ENCODE measurements at regions not wholly inside any gene's neighbourhood (a gene's known extent, or its start where the extent isn't known, plus 50 kb on each side); places are given as distances from the start of the nearest gene placed in this dataset.
"Not testable (repeated sequence)": the region's sequence is repeated elsewhere in the genome, so short reads cannot be mapped to it uniquely, and the experiment has no call there.

DNA sequence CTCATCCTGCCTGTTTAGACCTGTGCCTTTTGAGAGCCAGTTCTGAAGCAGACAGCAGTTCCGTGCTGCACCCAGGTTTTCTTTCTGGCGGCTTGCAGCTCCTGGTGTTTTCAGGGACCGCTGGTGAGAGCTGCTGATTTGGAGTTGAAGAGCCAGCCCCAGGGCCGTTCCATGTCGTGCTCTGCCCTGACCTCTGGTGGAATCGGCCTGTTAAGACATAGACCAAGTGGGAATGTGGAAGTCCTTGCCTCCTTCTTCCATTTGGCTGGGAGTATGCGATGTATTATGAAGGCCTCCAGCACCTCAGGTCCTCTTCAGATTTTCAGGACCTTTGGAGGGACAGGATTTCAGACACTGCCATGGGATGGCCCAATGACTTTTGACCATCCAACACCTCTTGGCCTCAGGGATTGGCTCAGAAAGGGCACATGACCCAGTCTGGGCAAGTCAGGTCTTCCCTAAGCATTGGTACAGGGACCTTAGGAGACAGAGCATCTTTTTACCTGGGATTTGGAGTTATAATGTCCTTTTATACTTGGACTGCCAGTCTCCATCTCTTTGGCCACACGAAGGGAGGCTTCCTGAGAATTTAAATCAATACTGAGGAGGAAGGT is 136.1 kb upstream of the CLINT1 start:
- DNase-seq = no peak

DNA sequence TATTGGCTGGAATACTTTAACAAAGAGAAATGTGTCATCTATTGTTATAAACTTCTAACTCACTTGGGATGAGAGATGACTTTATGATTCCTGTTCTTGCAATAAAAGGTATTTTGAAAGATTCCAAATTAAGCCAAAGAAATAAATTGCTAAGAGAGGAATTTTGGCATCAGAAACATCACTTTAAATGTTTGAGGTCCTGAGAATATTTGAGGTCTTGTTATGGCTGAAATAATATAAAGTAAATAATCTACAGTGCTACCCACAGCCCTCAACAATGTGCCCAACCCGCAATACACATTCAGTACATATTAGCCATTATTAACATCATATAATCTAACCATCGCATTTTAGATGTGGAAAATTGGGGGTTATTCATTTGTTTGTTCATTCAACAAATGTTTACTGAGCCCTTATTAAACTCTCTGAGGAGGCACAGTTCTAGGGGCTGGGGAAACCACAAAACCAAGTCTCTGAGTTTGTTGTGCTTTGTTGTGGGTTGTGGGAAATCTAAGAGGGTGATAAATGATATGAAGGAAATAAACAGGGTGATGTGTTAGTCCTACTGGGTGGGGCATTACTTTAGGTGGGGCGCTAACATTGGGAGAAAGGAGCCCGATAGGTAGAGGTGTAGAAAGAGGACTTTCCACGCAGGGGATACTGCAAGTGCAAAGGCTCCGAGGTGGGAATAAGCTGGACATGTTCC is 135.2 kb upstream of the CLINT1 start:
- no peak for DNase-seq

DNA sequence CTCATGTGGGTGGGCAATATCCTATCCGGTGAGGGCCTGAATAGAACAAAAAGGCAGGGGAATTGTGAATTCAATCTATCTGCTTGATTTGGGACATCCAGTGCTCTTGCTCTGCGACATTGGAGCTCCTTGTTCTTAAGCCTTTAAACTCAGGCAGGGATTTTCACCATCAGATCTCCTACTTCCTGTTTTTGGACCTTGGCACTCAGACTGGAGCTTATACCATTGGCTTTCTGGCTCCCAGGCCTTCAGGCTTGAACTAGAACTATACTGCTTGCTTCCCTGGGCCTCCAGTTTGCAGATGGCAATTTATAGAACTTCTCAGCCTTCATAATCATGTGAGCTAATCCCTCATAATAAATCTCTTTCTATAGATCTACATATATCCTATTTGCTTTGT is 134.3 kb upstream of the CLINT1 start:
- DNase-seq = no peak

DNA sequence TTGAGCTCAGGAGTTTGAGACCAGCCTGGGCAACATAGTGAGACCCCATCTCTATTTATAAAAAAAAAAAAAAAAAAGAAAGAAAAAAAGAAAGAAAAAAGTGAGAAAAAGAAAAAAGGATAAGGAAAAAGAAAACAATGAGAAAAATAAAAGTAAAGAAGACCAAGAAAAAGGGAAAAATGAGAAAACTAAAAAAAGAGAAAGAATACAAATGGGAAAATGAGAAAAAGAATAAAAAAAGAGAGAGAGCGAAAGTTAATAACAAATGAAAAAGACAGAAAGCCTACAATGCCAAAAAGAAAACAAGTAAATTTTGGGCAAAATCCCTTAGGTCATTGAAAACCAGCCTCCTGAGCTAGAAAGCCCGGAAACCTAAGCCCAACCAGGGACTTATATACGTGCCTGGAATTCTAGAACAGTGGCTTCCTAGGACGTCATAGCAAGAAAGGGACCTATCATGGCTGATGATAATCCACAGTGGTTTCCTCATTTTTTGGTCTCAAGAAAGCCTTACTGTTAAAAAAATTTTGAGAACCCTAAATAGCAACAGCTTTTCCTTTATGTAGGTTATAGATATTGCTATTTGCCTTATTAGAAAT is 131.7 kb upstream of the CLINT1 start:
- no peak for DNase-seq

DNA sequence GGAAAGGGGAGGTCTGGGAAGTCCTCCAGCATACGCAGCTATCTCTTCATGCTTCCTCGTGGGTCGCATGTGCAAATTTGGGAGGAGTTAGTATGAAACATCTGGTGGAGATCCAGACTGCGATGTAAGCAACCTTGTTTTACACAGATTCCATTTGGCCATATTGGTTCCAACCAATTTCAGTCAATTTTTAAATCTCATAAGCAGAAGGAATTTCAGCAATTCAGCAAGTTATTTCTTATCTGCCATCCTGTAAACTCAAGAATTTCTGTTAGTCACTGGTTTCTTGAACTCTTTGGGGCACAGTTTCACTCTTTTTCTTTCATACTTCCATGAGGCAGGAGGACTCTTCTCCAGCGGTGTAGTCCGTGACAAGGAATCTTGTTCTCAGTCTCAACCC is 130.4 kb upstream of the CLINT1 start:
- no peak for DNase-seq

DNA sequence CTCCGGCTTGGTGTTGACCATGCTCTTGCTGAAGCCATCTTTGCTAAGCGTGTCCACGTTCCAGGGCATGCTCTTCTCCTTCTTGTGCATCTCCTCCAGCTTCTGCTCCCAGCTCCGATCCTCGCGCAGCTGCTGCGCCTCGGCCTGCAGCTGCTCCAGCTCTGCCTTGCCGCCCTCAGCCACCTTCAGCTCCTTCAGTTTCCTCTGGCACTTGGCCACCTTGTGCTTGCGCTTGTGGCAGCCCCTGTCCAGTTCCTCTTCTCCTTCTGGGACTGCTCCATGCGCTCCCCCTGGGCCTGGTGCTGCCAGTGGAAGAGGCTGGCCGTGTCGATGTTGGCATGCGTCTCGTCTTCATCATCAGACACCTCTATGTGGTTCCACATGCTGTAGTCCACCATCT is 128.3 kb upstream of the CLINT1 start:
- DNase-seq = no peak

DNA sequence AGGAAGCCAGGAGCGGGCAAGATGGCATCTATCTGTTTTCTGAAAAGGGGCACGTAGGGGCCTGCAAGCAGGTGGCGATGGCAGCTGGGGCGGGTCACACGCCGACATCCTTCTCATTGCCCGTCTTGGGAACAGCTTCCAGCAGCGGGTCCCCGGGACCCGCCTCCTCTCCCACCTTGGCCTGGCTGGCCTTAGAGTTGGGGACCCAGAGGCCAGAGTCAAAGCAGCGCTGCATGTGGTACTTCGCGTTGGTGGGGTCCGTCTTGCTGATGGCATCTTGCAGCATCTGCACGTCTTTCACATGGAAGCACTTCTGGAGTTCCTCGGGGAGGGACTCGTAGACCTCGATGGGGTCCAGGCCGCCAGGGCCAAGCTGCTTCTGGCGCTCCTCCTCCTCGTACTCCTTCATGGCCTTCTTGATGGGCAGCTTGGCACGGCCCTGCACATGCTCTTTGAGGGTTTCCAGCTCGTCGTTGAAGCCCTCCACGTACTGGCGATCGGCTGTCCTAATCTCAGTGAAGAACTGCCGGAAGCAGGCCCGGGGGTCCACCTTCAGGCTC is 127.6 kb upstream of the CLINT1 start:
- no peak for DNase-seq

DNA sequence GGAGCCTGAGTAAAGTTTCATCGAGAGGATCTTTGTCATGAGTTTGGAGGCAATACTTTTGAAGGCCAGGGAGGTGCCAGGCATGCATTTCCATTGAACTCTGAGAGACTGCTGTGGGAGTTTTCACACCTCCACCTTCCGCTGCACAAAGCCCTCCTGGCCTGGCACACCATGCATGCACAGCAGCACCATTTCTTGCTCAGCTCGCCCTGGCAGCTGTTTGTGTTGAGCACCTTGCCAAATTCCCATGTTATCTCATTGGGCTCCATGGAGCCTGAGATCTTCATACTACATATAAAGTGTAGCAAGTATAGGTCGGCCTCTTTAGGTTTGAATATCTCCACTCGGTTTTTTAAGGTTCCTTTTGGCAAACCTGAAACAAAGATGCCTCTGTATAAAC is 125.7 kb upstream of the CLINT1 start:
- DNase-seq = no peak

DNA sequence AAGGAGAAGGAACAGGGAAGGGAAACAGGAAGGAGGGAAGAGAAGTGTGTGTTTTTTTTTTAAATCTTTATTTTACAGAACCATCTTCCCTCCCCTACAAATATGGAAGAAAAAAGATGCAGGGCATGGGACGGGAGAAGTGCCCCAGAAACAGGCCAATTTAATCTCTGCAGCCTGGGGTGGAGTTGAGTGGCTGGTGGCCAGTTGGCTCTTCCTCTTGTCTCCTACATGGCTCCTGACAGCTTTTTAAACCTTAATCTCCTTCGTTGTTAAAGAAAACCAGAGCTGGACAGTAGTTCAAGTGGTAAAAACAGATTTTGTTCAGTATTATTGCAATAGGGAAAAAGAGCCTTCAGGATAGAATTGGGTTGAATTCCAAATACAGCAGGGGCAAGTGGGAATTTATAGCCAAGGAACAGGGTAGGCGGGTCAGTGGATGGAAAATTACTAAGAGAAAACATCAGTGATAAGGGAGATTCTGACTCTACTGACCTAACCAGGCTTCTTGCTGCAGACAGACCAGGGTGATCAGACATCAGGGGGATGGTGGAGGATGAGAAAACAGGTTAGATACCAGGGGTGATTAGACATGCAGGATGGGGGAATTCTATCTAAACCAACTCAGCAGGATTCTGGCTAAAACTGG is 125.1 kb upstream of the CLINT1 start:
- DNase-seq = no peak

DNA sequence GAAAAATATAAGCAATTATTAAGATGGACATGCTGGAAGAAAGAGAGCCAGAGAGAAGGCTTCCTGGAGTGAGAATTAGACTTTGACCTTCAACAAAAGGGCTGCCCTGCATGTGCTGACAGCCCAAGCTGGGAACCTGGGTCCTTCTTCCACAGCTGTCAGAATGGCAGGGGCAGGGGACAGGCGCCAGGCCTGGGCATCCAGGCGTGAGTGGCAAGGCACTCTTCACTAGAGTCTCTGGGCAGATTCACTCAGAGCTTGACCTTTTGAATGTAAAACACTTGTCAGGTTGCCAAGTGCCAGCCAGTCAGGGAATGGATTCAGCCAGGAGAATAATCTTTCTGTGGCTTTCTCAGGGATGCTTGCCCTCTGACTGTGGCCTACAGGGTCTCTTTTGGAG is 119.1 kb upstream of the CLINT1 start:
- no peak for DNase-seq

DNA sequence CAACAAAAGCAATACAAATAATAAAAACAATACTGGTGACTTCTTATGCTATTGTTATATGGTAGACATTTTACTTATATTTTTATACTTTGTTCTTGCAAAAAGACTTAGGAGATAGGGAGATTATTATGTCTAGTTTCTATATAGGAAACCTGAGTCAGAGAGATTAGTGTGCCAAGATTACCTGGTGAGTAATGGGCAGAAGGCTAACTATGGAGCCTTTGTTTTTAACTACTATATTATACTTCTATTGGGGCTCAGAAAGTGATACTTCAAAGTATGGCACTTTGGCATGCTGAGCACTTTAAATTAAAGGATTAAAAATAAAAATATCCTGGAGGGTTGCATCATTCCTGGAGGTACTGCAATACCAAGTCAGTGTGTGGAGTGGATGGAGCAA is 117.5 kb upstream of the CLINT1 start:
- no peak for DNase-seq

DNA sequence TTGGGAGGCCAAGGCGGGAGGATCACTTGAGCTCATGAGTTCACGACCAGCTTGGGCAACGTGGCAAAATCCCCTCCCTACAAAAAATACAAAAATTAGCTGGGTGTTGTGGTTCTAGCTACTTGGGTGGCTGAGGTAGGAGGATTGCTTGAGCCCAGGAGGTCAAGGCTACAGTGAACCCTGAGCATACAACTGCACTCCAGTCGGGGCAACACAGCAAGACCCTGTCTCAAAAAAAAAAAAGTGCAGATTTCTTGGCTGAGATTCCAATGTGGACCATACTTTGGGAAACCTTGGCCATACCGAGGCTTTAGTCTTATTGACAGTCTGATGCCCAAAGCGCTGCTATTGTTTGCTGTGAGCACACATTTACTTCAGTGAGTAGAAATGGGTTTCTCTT is 113.6 kb upstream of the CLINT1 start:
- no peak for DNase-seq

DNA sequence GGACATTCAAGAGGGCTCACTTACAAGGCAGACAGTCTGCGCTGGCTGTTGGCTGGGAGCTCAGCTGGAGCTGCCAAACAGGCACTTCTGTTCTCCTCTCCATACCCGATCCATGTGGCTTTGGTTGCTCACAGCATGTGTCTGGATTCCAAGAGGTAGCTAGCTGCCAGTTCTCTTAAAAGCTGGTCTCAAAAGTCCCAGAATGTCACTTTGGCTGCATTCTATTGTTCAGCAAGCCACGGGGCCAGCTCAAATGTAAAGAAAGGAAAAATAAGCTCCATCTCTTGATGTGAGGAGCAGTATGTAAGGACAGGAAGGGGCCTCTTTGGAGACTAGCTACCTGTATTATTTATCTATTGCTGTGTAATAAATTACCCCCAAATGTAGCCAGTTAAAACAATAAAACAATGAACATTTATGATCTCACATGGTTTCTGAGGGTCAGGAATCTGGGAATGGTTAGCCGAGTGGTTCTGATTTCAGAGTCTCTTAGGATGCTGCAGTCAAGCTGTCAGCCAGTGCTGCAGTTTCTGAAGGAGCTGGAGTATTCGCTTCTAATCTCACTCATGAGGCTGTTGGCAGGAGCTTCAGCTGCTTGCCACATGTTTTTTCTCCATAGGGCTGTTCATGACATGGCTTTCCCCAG is 112.7 kb upstream of the CLINT1 start:
- DNase-seq = peak; percentile 48

DNA sequence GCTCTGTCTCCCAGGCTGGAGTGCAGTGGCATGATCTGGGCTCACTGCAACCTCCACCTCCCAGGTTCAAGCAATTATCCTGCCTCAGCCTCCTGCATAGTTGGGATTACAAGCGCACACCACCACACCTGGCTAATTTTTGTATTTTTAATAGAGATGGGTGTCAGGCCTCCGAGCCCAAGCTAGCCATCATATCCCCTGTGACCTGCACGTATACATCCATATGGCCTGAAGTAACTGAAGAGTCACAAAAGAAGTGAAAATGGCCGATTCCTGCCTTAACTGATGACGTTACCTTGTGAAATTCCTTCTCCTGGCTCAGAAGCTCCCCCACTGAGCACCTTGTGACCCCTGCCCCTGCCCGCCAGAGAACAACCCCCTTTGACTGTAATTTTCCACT is 109.6 kb upstream of the CLINT1 start:
- DNase-seq = not testable (repeated sequence)

DNA sequence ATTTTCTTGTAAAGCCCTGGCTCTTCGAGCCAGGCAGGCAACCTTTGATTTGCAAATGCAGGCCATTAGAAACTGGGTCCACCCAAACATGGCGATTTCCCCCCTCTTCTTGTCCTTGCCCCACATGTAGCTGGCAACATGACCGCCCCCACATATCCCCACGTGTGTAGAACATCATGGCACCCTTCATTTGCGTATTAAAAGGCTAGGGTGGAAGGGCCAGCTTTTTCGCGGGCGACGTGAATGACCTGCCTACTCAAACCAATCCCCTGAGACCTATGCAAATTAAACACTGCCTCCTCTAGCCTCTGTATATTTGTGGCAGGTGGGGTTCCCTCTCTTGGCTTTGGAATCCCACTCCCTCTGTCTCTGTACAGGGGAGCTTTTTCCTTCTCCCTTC is 107.0 kb upstream of the CLINT1 start:
- DNase-seq = no peak

DNA sequence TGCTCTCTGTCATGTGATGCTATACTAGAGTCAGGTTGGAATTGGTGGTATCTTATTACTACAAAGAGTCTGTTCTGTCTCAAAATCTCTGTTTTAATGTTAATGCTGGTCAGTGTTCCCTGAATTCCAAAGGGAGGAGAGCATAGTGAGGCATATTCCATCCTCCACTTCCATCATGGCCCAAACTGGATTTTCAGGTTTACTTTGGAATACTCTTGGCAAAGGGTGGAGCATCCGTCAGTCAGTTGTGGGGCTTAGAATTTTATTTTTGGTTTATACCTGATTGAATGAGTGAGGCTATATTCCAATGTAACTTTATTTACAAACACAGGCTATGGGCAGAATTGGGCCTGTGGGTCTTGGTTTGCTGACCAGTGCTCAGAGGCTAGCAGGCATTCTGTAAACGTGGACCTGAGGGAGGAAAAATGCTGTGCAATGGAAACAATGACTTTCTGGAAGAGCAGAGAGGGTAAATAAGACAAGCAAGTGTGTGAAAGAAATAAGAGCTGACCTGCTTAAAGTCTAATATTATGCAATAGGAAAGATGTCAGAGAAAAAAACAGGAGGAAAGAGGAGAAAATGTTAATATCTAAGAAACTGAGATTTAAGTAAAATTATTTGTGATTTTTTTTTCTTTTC is 106.2 kb upstream of the CLINT1 start:
- DNase-seq = no peak

DNA sequence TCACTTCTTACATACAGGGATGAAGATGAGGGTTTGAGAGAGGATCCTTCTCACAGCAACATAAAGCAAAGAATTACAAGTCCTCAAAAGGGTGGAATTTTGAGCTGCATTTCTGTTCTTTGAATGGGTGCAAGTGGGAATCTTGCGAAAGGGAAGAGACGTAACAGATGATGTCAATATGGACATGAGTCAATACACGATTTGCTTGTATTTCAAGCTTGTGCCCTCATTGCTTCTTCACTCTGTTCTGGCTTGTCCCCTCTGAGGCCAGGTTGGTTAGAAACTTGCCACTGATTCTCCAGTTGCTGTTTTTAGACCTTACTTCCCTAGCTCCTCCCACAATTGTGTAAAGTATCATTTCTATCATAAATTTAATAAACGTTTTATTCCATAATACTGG is 104.8 kb upstream of the CLINT1 start:
- DNase-seq = no peak

DNA sequence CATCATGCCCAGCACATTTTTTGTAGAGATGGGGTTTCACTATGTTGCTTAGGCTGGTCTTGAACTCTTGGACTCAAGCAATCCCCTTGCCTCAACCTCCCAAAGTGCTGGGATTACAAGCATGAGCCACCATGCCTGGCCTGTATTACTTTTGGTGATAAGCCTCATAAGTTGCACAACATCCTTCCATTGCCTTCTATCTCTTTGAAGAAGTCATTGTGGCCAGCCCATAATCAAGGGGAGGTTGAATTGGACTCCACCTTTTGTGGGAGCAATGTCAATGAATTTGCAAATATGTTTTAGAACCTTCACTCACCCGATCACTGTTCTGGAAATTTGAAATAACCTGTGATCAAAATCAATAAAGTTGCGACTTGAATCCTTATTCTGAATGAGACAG is 104.3 kb upstream of the CLINT1 start:
- no peak for DNase-seq

DNA sequence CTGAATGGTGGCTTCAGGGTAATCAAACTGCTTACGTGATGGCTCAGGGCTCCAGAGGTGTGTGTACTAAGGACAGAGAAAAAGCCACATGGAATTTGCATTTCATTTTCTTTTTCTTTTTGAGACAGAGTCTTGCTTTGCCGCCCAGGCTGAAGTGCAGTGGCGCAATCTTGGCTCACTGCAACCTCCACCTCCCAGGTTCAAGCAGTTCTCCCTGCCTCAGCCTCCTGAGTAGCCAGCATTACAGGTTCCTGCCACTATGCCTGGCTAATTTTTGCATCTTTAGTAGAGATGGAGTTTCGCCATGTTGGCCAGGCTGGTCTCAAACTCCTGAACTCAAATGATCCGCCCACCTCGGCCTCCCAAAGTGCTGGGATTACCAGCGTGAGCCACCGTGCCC is 103.7 kb upstream of the CLINT1 start:
- DNase-seq = not testable (repeated sequence)

DNA sequence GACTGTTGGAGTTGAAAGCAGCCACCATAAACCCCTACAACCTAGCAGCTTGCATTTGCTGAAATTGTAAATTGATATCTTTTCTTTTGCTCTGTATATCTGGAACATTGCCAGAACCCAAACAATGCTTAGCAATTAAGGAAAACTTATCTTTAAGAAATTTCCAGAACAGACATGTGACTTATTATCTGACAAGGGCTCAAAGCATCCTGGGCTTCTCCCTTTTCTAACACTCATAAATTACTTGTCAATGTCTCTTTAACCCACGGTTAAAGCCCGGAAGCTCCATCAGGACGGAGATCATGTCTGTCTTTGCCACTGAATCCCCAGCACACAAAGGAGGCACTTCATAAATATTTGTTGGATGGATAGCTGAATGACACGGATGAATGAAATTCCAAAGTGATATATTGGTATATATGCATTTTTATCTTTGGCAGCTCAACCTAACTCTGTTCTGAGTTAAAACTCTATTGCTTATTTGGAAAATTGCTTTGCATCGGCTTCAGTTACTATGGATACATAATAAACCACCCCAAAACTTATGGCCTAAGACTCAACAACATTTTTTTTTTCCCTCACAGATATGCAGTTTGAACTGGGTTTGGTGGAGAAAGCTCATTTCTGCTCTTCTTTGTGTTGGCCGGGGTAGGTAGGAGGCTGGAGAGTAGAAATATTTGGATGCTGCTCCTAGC is 103.1 kb upstream of the CLINT1 start:
- no peak for DNase-seq

DNA sequence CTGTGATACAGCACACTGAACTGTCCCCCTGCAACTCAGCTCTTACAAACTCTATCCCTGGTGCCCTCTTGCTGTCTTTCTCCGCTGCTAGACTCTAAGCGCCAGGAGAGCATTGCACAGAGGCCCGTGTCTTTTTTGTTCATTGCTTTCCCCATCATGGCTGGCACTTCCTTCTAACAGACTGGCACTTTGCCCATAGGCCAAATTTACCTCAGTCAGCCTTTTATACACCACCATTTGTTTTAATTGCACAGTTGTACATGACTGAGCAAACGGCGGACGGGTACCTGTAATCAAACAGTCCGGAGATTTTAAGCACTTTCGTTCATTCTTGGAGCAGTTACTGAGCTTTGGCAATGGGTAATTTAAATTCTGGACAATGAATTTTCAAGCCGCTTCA is 102.2 kb upstream of the CLINT1 start:
- DNase-seq = no peak

DNA sequence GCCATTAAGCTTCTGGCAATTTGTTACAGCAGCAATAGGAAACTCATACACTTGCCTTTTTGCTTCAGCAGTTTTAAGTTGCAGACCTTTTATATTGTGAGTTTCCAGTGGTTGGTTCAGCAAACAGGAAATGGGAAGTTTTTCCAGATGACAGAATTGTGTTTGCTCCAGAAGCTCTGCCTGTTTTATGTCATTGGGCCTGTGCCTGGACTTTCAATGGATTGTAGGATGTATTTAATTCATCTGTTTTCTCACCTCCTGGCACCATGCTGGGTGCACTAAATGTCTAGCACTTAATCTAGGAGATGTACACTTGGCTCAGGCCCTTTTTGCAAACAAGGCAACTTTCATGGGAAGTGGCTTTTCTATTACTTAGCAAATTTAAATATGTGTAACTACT is 100.4 kb upstream of the CLINT1 start:
- DNase-seq = no peak
